Gastrocnemius medialis (tissue), 4 donors: ENCODE measurements at regions not wholly inside any gene's neighbourhood (a gene's known extent, or its start where the extent isn't known, plus 50 kb on each side); places are given as distances from the start of the nearest gene placed in this dataset.

ENCODE experiments used
- CTCF ChIP-seq, 5 experiments: fragments of 450-650 bp in 3 of 5; fragments of 200-600 bp in 2 of 5; sonication (generic) in 2 of 5; IDR thresholded peaks in 4 of 5; conservative IDR thresholded peaks in 1 of 5; 1 replicate in 4 of 5; 2 replicates in 1 of 5; pipeline ENCODE4 v1.5.1; 2016 to 2019; ENCODE audit warnings: antibody characterized with exemption in 5 of 5, mild to moderate bottlenecking in 3 of 5, moderate library complexity in 3 of 5
- POLR2A ChIP-seq, 2 donors: fragments of 450-650 bp; IDR thresholded peaks; one replicate each; pipeline ENCODE4 v1.6.1; 2017; ENCODE audit warnings: antibody characterized with exemption in 2 of 2, mild to moderate bottlenecking in 2 of 2, moderate library complexity in 2 of 2

GRCh38 chr13:108451121-108451520, 178.3 kb upstream of the MYO16 start:
- TF ChIP-seq CTCF (IDR thresholded peaks at IDR 0.05 in 4 of 5, conservative IDR thresholded peaks at IDR 0.05 in 1 of 5) (no peak), POLR2A (IDR thresholded peaks at IDR 0.05) (no peak)
